ENCODE measurements at regions not wholly inside any gene's neighbourhood (a gene's known extent, or its start where the extent isn't known, plus 50 kb on each side); places are given as distances from the start of the nearest gene placed in this dataset.

- TF ChIP-seq CTCF (IDR thresholded peaks at IDR 0.05; ENCODE audit: poor library complexity) (no peak), EZH2 (IDR thresholded peaks at IDR 0.05; ENCODE audit: borderline replicate concordance) (no peak)
These were observed 250.7 kb upstream of the GATB start for GRCh38 chr4:152011469-152011868.

All from hepatocyte (in vitro differentiated cells).